IMR-90 (cell line): ENCODE measurements at regions not wholly inside any gene's neighbourhood (a gene's known extent, or its start where the extent isn't known, plus 50 kb on each side); places are given as distances from the start of the nearest gene placed in this dataset.

Experiments used
- ATAC-seq: fragments of 200-7000 bp; cut with Tn5 transposase; 2 replicates; pipeline ENCODE4 v1.9.1; 2020; ENCODE audit warnings: low read depth, mild to moderate bottlenecking, moderate library complexity
- BruUV-seq: library from RNA; stranded (reverse); fragments of 400-500 nt; replicated peaks from 2 replicates; lab custom pipeline; 2021; lab: Mats Ljungman, UMichigan
- CTCF ChIA-PET: fragments of 300-600 bp; formaldehyde crosslinking; extraction: SDS; loops from one replicate; lab custom pipeline; 2021; ENCODE audit warnings: antibody characterized with exemption; lab: Yijun Ruan, JAX
- POLR2A ChIA-PET: fragments of 300-600 bp; sonication (Branson Sonifier 250); formaldehyde crosslinking; loops from one replicate; lab custom pipeline; 2022; ENCODE audit warnings: antibody characterized with exemption; ENCODE audit not compliant: unreplicated experiment; lab: Charles Lee
- DNase-seq: peaks from one replicate; pipeline ENCODE4 v3.0.0; 2013
- H2AFZ ChIP-seq: replicated peaks from 2 replicates; pipeline ENCODE3; 2013; ENCODE audit warnings: low read length, mild to moderate bottlenecking; ENCODE audit not compliant: poor library complexity
- H2AK5ac ChIP-seq: 2 replicates; pipeline ENCODE4 v1.6.1; 2013; ENCODE audit warnings: low read depth, low read length, inconsistent platforms
- H2AK9ac ChIP-seq: replicated peaks from 2 replicates; pipeline ENCODE3; 2013; ENCODE audit warnings: mild to moderate bottlenecking, low read depth, low read length, moderate library complexity; ENCODE audit not compliant: poor library complexity
- H2BK120ac ChIP-seq: 2 replicates; pipeline ENCODE4 v1.6.1; 2013; ENCODE audit warnings: low read depth, low read length, inconsistent platforms
- H2BK15ac ChIP-seq: 3 replicates; pipeline ENCODE4 v1.6.1; 2013; ENCODE audit warnings: low read depth, low read length, inconsistent platforms
- H2BK20ac ChIP-seq: 2 replicates; pipeline ENCODE4 v1.6.1; 2013; ENCODE audit warnings: low read depth, mild to moderate bottlenecking, inconsistent platforms, low read length, moderate library complexity
- H2BK5ac ChIP-seq: 2 replicates; pipeline ENCODE4 v1.6.1; 2013; ENCODE audit warnings: mild to moderate bottlenecking, low read depth, low read length, inconsistent platforms; ENCODE audit not compliant: poor library complexity, severe bottlenecking
- H3K14ac ChIP-seq: replicated peaks from 2 replicates; pipeline ENCODE4 v1.6.1; 2013; ENCODE audit warnings: low read depth, low read length, inconsistent platforms
- H3K18ac ChIP-seq: 2 replicates; pipeline ENCODE4 v1.6.1; 2013; ENCODE audit warnings: low read depth, low read length, control low read depth
- H3K23ac ChIP-seq: 2 replicates; pipeline ENCODE4 v1.6.1; 2013; ENCODE audit warnings: low read depth, low read length, inconsistent platforms
- H3K27ac ChIP-seq: 2 replicates; pipeline ENCODE4 v1.5.1; 2013; ENCODE audit warnings: mild to moderate bottlenecking, control low read depth, low read length; ENCODE audit not compliant: insufficient read depth
- H3K27me3 ChIP-seq: 2 replicates; pipeline ENCODE4 v1.6.1; 2013; ENCODE audit warnings: low read length; ENCODE audit not compliant: control insufficient read depth, insufficient read depth
- H3K36me3 ChIP-seq: 2 replicates; pipeline ENCODE4 v1.6.1; 2013; ENCODE audit warnings: low read length, mixed read lengths; ENCODE audit not compliant: control insufficient read depth, insufficient read depth
- H3K4ac ChIP-seq: 2 replicates; pipeline ENCODE4 v1.6.1; 2013; ENCODE audit warnings: low read depth, low read length, inconsistent platforms
- H3K4me1 ChIP-seq: 2 replicates; pipeline ENCODE4 v1.6.1; 2013; ENCODE audit warnings: low read length, mixed read lengths; ENCODE audit not compliant: control insufficient read depth, insufficient read depth
- H3K4me2 ChIP-seq: 2 replicates; pipeline ENCODE4 v1.6.1; 2013; ENCODE audit warnings: low read depth, mild to moderate bottlenecking, control low read depth, low read length, moderate library complexity
- H3K4me3 ChIP-seq: 2 replicates; pipeline ENCODE4 v1.5.1; 2013; ENCODE audit warnings: low read depth, mild to moderate bottlenecking, control low read depth, low read length, moderate library complexity; ENCODE audit not compliant: insufficient read depth
- H3K56ac ChIP-seq: 2 replicates; pipeline ENCODE4 v1.6.1; 2013; ENCODE audit warnings: low read length, inconsistent platforms; ENCODE audit not compliant: insufficient read depth; ENCODE audit errors: extremely low read depth
- H3K79me1 ChIP-seq, 2 experiments: 2 replicates each; pipeline ENCODE4 v1.6.1; 2013; ENCODE audit warnings: low read length in 2 of 2, inconsistent platforms in 1 of 2, low read depth in 1 of 2
- H3K9ac ChIP-seq: 2 replicates; pipeline ENCODE4 v1.6.1; 2013; ENCODE audit warnings: low read depth, low read length, control low read depth
- H3K9me1 ChIP-seq: 2 replicates; pipeline ENCODE4 v1.6.1; 2013; ENCODE audit warnings: low read length, inconsistent platforms; ENCODE audit not compliant: insufficient read depth
- H3K9me3 ChIP-seq: 2 replicates; pipeline ENCODE4 v1.6.1; 2013; ENCODE audit warnings: low read length; ENCODE audit not compliant: control insufficient read depth, insufficient read depth
- H4K20me1 ChIP-seq: 2 replicates; pipeline ENCODE4 v1.6.1; 2013; ENCODE audit warnings: low read length, inconsistent platforms; ENCODE audit not compliant: insufficient read depth
- H4K5ac ChIP-seq: 2 replicates; pipeline ENCODE4 v1.6.1; 2013; ENCODE audit warnings: mild to moderate bottlenecking, low read depth, low read length, control low read depth
- H4K8ac ChIP-seq, 2 experiments: 2 replicates each; pipeline ENCODE4 v1.6.1; 2013; ENCODE audit warnings: low read depth in 2 of 2, low read length in 2 of 2, control low read depth in 1 of 2, inconsistent platforms in 1 of 2
- H4K91ac ChIP-seq: 2 replicates; pipeline ENCODE4 v1.6.1; 2013; ENCODE audit warnings: low read depth, low read length, inconsistent platforms; ENCODE audit not compliant: insufficient read depth
- BHLHE40 ChIP-seq: fragments of 150-350 bp; IDR thresholded peaks from 2 replicates; pipeline ENCODE4 v1.6.1; 2016; ENCODE audit warnings: mild to moderate bottlenecking, low read depth, low read length
- CEBPB ChIP-seq: IDR thresholded peaks from 2 replicates; pipeline ENCODE4 v1.6.1; 2012; ENCODE audit warnings: low read depth, low read length, improper control_type of control experiment
- CHD1 ChIP-seq: IDR thresholded peaks from 2 replicates; pipeline ENCODE4 v1.6.1; 2012; ENCODE audit warnings: low read depth, low read length, improper control_type of control experiment
- CTCF ChIP-seq: conservative IDR thresholded peaks from 2 replicates; pipeline ENCODE4 v1.5.1; 2012; ENCODE audit warnings: mild to moderate bottlenecking, low read depth, low read length, improper control_type of control experiment
- FOS ChIP-seq: fragments of 150-350 bp; IDR thresholded peaks from 2 replicates; pipeline ENCODE4 v1.6.1; 2016; ENCODE audit warnings: low read depth, low read length
- MAFK ChIP-seq: IDR thresholded peaks from 2 replicates; pipeline ENCODE4 v1.6.1; 2012; ENCODE audit warnings: low read depth, low read length, improper control_type of control experiment
- MAZ ChIP-seq: IDR thresholded peaks from 2 replicates; pipeline ENCODE4 v1.6.1; 2012; ENCODE audit warnings: low read depth, mild to moderate bottlenecking, low read length, improper control_type of control experiment, moderate library complexity, borderline replicate concordance
- MXI1 ChIP-seq: IDR thresholded peaks from 2 replicates; pipeline ENCODE4 v1.6.1; 2012; ENCODE audit warnings: low read depth, mild to moderate bottlenecking, low read length, moderate library complexity, borderline replicate concordance
- NFE2L2 ChIP-seq: fragments of 150-350 bp; IDR thresholded peaks from 2 replicates; pipeline ENCODE4 v1.6.1; 2016; ENCODE audit warnings: low read depth, mild to moderate bottlenecking, low read length
- POLR2A ChIP-seq: IDR thresholded peaks from 2 replicates; pipeline ENCODE4 v1.6.1; 2012; ENCODE audit warnings: mild to moderate bottlenecking, low read depth, low read length
- RAD21 ChIP-seq: IDR thresholded peaks from 2 replicates; pipeline ENCODE4 v1.6.1; 2012; ENCODE audit warnings: low read length, improper control_type of control experiment
- RCOR1 ChIP-seq: IDR thresholded peaks from 2 replicates; pipeline ENCODE4 v1.6.1; 2012; ENCODE audit warnings: mild to moderate bottlenecking, low read length, improper control_type of control experiment; ENCODE audit not compliant: insufficient replicate concordance
- RFX5 ChIP-seq: IDR thresholded peaks from 2 replicates; pipeline ENCODE4 v1.8.0; 2012; ENCODE audit warnings: low read depth, mild to moderate bottlenecking, low read length, moderate library complexity
- SMC3 ChIP-seq: fragments of 150-350 bp; IDR thresholded peaks from 2 replicates; pipeline ENCODE4 v1.6.1; 2016; ENCODE audit warnings: low read depth, mild to moderate bottlenecking, antibody characterized with exemption, low read length, moderate library complexity
- WGBS, 2 experiments: methylation state at CpG; one replicate each; pipeline versions ENCODE4 v1.1.5 to v1.1.7; 2013; ENCODE audit warnings: missing lambda C conversion rate in 2 of 2; ENCODE audit not compliant: insufficient read length in 1 of 2; ENCODE audit errors: extremely low coverage in 2 of 2; 5-methylcytosine and 5-hydroxymethylcytosine counted together
- dilution Hi-C: fragments of 300-500 bp; cut with HindIII; formaldehyde crosslinking; loops from one replicate; pipeline ENCODE4 v1.14.3; 2018; ENCODE audit warnings: low sequenced_read_pairs; ENCODE audit not compliant: unreplicated experiment
- in situ Hi-C: fragments of 300-500 bp; cut with MboI; formaldehyde crosslinking; loops from 3 replicates; pipeline ENCODE4 v1.14.3; 2019; ENCODE audit warnings: low sequenced_read_pairs, inconsistent platforms, mixed read lengths
- intact Hi-C: fragments of 100-400 bp; cut with micrococcal nuclease; formaldehyde crosslinking; loops from 2 replicates; pipeline ENCODE4 v1.10.0; 2022
- TF ChIP-seq, protein P1 (sequence below): fragments of 150-350 bp; IDR thresholded peaks from 2 replicates; pipeline ENCODE4 v1.6.1; 2017; ENCODE audit warnings: mild to moderate bottlenecking, antibody characterized with exemption, low read length, low read depth
- TF ChIP-seq, protein P2 (sequence below): fragments of 150-350 bp; IDR thresholded peaks from 2 replicates; pipeline ENCODE4 v1.6.1; 2016; ENCODE audit warnings: low read depth, mild to moderate bottlenecking, low read length, moderate library complexity, borderline replicate concordance

GRCh38 chr17:72420775-72421127, 299.9 kb downstream of the SOX9 start:
- ChIA-PET POLR2A (no interaction called here), CTCF (no interaction called here)
- in situ Hi-C loops, result no loop called here
- Histone ChIP-seq H3K4me3 (no peak overlapping the region), H4K20me1 (no peaks in the 10 kb centered on the region), H2BK20ac (peak overlapping the region; percentile 81; the same call in 1 of the 2 replicates), H2AK9ac (no peak overlapping the region), H3K14ac (peak overlapping the region; percentile 29; the same call in 1 of the 2 replicates), H3K9me3 (peaks cover 7% of the 10 kb centered on the region), H3K79me1 (peaks cover 10 to 68% of the 10 kb centered on the region in 2 experiments), H3K36me3 (no peaks in the 10 kb centered on the region), H2BK5ac (no peak overlapping the region), H3K18ac (0 out of 2 replicates have a peak overlapping the region, but pooled peaks have one; percentile 8), H3K9ac (no peak overlapping the region), H2AFZ (peak overlapping the region; percentile 27), H4K5ac (peak overlapping the region; percentile 13; the same call in 1 of the 2 replicates), H3K4ac (peak overlapping the region; percentile 48), H2BK15ac (peak overlapping the region; percentile 88; the same call in 1 of the 3 replicates), H3K4me1 (peaks cover 23% of the 10 kb centered on the region), H3K9me1 (peaks cover 28% of the 10 kb centered on the region), H3K27ac (no peak overlapping the region; the same call in 1 of the 2 replicates), H4K91ac (peak overlapping the region; percentile 27; the same call in 1 of the 2 replicates), H3K56ac (no peak overlapping the region), H2AK5ac (peak overlapping the region; percentile 69), H3K27me3 (no peaks in the 10 kb centered on the region), H4K8ac (no peak overlapping the region), H3K4me2 (no peak overlapping the region), H3K23ac (no peak overlapping the region), H2BK120ac (peak overlapping the region; percentile 44; the same call in 1 of the 2 replicates)
- WGBS, 2 experiments, result no CpG with 5 or more reads among the region's 8 CpGs
- DNase-seq (no peak), ATAC-seq (no peak)
- intact Hi-C loops, result loop anchor here (10.0 kb wide), 1 partner anchor 86 kb away; no protein-coding TSS in a partner anchor
- TF ChIP-seq RAD21 (no peak), RCOR1 (no peak), SMC3 (no peak), NFE2L2 (no peak), CTCF (no peak), MAFK (no peak), MXI1 (no peak), RFX5 (no peak), FOS (no peak), POLR2A (no peak), MAZ (no peak), CHD1 (no peak), BHLHE40 (no peak), CEBPB (no peak)
- TF ChIP-seq, protein P1, sequence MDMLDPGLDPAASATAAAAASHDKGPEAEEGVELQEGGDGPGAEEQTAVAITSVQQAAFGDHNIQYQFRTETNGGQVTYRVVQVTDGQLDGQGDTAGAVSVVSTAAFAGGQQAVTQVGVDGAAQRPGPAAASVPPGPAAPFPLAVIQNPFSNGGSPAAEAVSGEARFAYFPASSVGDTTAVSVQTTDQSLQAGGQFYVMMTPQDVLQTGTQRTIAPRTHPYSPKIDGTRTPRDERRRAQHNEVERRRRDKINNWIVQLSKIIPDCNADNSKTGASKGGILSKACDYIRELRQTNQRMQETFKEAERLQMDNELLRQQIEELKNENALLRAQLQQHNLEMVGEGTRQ, result no peak
- TF ChIP-seq, protein P2, sequence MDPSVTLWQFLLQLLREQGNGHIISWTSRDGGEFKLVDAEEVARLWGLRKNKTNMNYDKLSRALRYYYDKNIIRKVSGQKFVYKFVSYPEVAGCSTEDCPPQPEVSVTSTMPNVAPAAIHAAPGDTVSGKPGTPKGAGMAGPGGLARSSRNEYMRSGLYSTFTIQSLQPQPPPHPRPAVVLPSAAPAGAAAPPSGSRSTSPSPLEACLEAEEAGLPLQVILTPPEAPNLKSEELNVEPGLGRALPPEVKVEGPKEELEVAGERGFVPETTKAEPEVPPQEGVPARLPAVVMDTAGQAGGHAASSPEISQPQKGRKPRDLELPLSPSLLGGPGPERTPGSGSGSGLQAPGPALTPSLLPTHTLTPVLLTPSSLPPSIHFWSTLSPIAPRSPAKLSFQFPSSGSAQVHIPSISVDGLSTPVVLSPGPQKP, result no peak
- no TSS peak for BruUV-seq
- dilution Hi-C loops, result no loop called here
